IMR-90 (cell line): ENCODE measurements at regions not wholly inside any gene's neighbourhood (a gene's known extent, or its start where the extent isn't known, plus 50 kb on each side); places are given as distances from the start of the nearest gene placed in this dataset.

Experiments used
- ATAC-seq: fragments of 200-7000 bp; cut with Tn5 transposase; 2 replicates; pipeline ENCODE4 v1.9.1; 2020; ENCODE audit warnings: low read depth, mild to moderate bottlenecking, moderate library complexity
- BruUV-seq: library from RNA; stranded (reverse); fragments of 400-500 nt; replicated peaks from 2 replicates; lab custom pipeline; 2021; lab: Mats Ljungman, UMichigan
- CTCF ChIA-PET: fragments of 300-600 bp; formaldehyde crosslinking; extraction: SDS; loops from one replicate; lab custom pipeline; 2021; ENCODE audit warnings: antibody characterized with exemption; lab: Yijun Ruan, JAX
- POLR2A ChIA-PET: fragments of 300-600 bp; sonication (Branson Sonifier 250); formaldehyde crosslinking; loops from one replicate; lab custom pipeline; 2022; ENCODE audit warnings: antibody characterized with exemption; ENCODE audit not compliant: unreplicated experiment; lab: Charles Lee
- DNase-seq: peaks from one replicate; pipeline ENCODE4 v3.0.0; 2013
- H2AFZ ChIP-seq: replicated peaks from 2 replicates; pipeline ENCODE3; 2013; ENCODE audit warnings: low read length, mild to moderate bottlenecking; ENCODE audit not compliant: poor library complexity
- H2AK5ac ChIP-seq: 2 replicates; pipeline ENCODE4 v1.6.1; 2013; ENCODE audit warnings: low read depth, low read length, inconsistent platforms
- H2AK9ac ChIP-seq: replicated peaks from 2 replicates; pipeline ENCODE3; 2013; ENCODE audit warnings: mild to moderate bottlenecking, low read depth, low read length, moderate library complexity; ENCODE audit not compliant: poor library complexity
- H2BK120ac ChIP-seq: 2 replicates; pipeline ENCODE4 v1.6.1; 2013; ENCODE audit warnings: low read depth, low read length, inconsistent platforms
- H2BK15ac ChIP-seq: 3 replicates; pipeline ENCODE4 v1.6.1; 2013; ENCODE audit warnings: low read depth, low read length, inconsistent platforms
- H2BK20ac ChIP-seq: 2 replicates; pipeline ENCODE4 v1.6.1; 2013; ENCODE audit warnings: low read depth, mild to moderate bottlenecking, inconsistent platforms, low read length, moderate library complexity
- H2BK5ac ChIP-seq: 2 replicates; pipeline ENCODE4 v1.6.1; 2013; ENCODE audit warnings: mild to moderate bottlenecking, low read depth, low read length, inconsistent platforms; ENCODE audit not compliant: poor library complexity, severe bottlenecking
- H3K14ac ChIP-seq: replicated peaks from 2 replicates; pipeline ENCODE4 v1.6.1; 2013; ENCODE audit warnings: low read depth, low read length, inconsistent platforms
- H3K18ac ChIP-seq: 2 replicates; pipeline ENCODE4 v1.6.1; 2013; ENCODE audit warnings: low read depth, low read length, control low read depth
- H3K23ac ChIP-seq: 2 replicates; pipeline ENCODE4 v1.6.1; 2013; ENCODE audit warnings: low read depth, low read length, inconsistent platforms
- H3K27ac ChIP-seq: 2 replicates; pipeline ENCODE4 v1.5.1; 2013; ENCODE audit warnings: mild to moderate bottlenecking, control low read depth, low read length; ENCODE audit not compliant: insufficient read depth
- H3K27me3 ChIP-seq: 2 replicates; pipeline ENCODE4 v1.6.1; 2013; ENCODE audit warnings: low read length; ENCODE audit not compliant: control insufficient read depth, insufficient read depth
- H3K36me3 ChIP-seq: 2 replicates; pipeline ENCODE4 v1.6.1; 2013; ENCODE audit warnings: low read length, mixed read lengths; ENCODE audit not compliant: control insufficient read depth, insufficient read depth
- H3K4ac ChIP-seq: 2 replicates; pipeline ENCODE4 v1.6.1; 2013; ENCODE audit warnings: low read depth, low read length, inconsistent platforms
- H3K4me1 ChIP-seq: 2 replicates; pipeline ENCODE4 v1.6.1; 2013; ENCODE audit warnings: low read length, mixed read lengths; ENCODE audit not compliant: control insufficient read depth, insufficient read depth
- H3K4me2 ChIP-seq: 2 replicates; pipeline ENCODE4 v1.6.1; 2013; ENCODE audit warnings: low read depth, mild to moderate bottlenecking, control low read depth, low read length, moderate library complexity
- H3K4me3 ChIP-seq: 2 replicates; pipeline ENCODE4 v1.5.1; 2013; ENCODE audit warnings: low read depth, mild to moderate bottlenecking, control low read depth, low read length, moderate library complexity; ENCODE audit not compliant: insufficient read depth
- H3K56ac ChIP-seq: 2 replicates; pipeline ENCODE4 v1.6.1; 2013; ENCODE audit warnings: low read length, inconsistent platforms; ENCODE audit not compliant: insufficient read depth; ENCODE audit errors: extremely low read depth
- H3K79me1 ChIP-seq, 2 experiments: 2 replicates each; pipeline ENCODE4 v1.6.1; 2013; ENCODE audit warnings: low read length in 2 of 2, inconsistent platforms in 1 of 2, low read depth in 1 of 2
- H3K9ac ChIP-seq: 2 replicates; pipeline ENCODE4 v1.6.1; 2013; ENCODE audit warnings: low read depth, low read length, control low read depth
- H3K9me1 ChIP-seq: 2 replicates; pipeline ENCODE4 v1.6.1; 2013; ENCODE audit warnings: low read length, inconsistent platforms; ENCODE audit not compliant: insufficient read depth
- H3K9me3 ChIP-seq: 2 replicates; pipeline ENCODE4 v1.6.1; 2013; ENCODE audit warnings: low read length; ENCODE audit not compliant: control insufficient read depth, insufficient read depth
- H4K20me1 ChIP-seq: 2 replicates; pipeline ENCODE4 v1.6.1; 2013; ENCODE audit warnings: low read length, inconsistent platforms; ENCODE audit not compliant: insufficient read depth
- H4K5ac ChIP-seq: 2 replicates; pipeline ENCODE4 v1.6.1; 2013; ENCODE audit warnings: mild to moderate bottlenecking, low read depth, low read length, control low read depth
- H4K8ac ChIP-seq, 2 experiments: 2 replicates each; pipeline ENCODE4 v1.6.1; 2013; ENCODE audit warnings: low read depth in 2 of 2, low read length in 2 of 2, control low read depth in 1 of 2, inconsistent platforms in 1 of 2
- H4K91ac ChIP-seq: 2 replicates; pipeline ENCODE4 v1.6.1; 2013; ENCODE audit warnings: low read depth, low read length, inconsistent platforms; ENCODE audit not compliant: insufficient read depth
- CHD1 ChIP-seq: IDR thresholded peaks from 2 replicates; pipeline ENCODE4 v1.6.1; 2012; ENCODE audit warnings: low read depth, low read length, improper control_type of control experiment
- FOS ChIP-seq: fragments of 150-350 bp; IDR thresholded peaks from 2 replicates; pipeline ENCODE4 v1.6.1; 2016; ENCODE audit warnings: low read depth, low read length
- MAFK ChIP-seq: IDR thresholded peaks from 2 replicates; pipeline ENCODE4 v1.6.1; 2012; ENCODE audit warnings: low read depth, low read length, improper control_type of control experiment
- POLR2A ChIP-seq: IDR thresholded peaks from 2 replicates; pipeline ENCODE4 v1.6.1; 2012; ENCODE audit warnings: mild to moderate bottlenecking, low read depth, low read length
- RCOR1 ChIP-seq: IDR thresholded peaks from 2 replicates; pipeline ENCODE4 v1.6.1; 2012; ENCODE audit warnings: mild to moderate bottlenecking, low read length, improper control_type of control experiment; ENCODE audit not compliant: insufficient replicate concordance
- RFX5 ChIP-seq: IDR thresholded peaks from 2 replicates; pipeline ENCODE4 v1.8.0; 2012; ENCODE audit warnings: low read depth, mild to moderate bottlenecking, low read length, moderate library complexity
- WGBS, 2 experiments: methylation state at CpG; one replicate each; pipeline versions ENCODE4 v1.1.5 to v1.1.7; 2013; ENCODE audit warnings: missing lambda C conversion rate in 2 of 2; ENCODE audit not compliant: insufficient read length in 1 of 2; ENCODE audit errors: extremely low coverage in 2 of 2; 5-methylcytosine and 5-hydroxymethylcytosine counted together
- dilution Hi-C: fragments of 300-500 bp; cut with HindIII; formaldehyde crosslinking; loops from one replicate; pipeline ENCODE4 v1.14.3; 2018; ENCODE audit warnings: low sequenced_read_pairs; ENCODE audit not compliant: unreplicated experiment
- in situ Hi-C: fragments of 300-500 bp; cut with MboI; formaldehyde crosslinking; loops from 3 replicates; pipeline ENCODE4 v1.14.3; 2019; ENCODE audit warnings: low sequenced_read_pairs, inconsistent platforms, mixed read lengths
- intact Hi-C: fragments of 100-400 bp; cut with micrococcal nuclease; formaldehyde crosslinking; loops from 2 replicates; pipeline ENCODE4 v1.10.0; 2022
- TF ChIP-seq, protein P1 (sequence below): conservative IDR thresholded peaks from 2 replicates; pipeline ENCODE4 v1.5.1; 2012; ENCODE audit warnings: mild to moderate bottlenecking, low read depth, low read length, improper control_type of control experiment

DNA sequence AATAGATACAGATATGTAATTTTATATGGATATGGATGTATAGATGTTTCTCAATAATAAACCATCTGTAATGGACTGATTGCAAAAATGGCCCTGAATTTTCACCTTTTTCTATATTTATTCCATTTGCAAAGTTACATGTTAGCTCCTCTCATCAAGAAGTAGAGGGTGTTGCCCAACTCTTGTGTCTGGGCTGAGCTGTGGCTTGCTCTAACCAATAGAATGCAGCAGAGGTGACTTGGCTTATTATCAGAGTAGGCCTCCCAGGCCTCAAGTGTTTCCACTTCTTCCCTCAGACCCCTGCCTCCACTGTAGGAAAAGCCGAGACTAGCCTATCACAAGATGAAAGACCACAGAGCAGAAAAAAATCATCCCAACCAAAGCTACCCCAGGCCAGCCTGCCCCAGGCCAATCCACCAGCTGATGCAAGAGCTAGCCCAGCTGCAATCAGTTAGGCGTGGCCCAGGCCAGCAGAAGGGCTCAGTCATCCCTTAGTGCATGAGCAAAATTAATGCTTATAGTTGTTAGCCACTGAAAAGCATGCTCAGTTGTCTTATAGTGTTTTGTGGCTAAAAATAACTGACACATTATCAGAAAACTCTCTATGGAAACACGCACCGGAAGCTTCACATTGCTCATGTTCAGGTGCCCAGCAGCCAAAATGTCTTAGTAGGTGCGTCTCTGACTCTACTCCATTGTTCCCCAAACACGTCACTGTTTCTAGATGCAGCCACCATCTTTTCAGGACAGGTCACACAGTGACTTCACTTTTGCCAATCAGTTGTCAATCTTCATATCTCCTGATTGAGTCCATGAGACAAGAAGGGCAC is 464.0 kb downstream of the FBXO15 start:
- Histone ChIP-seq H3K14ac (0 out of 2 replicates have a peak overlapping the region, but pooled peaks have one; percentile 13), H3K9ac (no peak overlapping the region), H4K8ac (peak overlapping the region; percentile 66 to 73; a peak in 3 of 4 replicates), H3K4me3 (no peak overlapping the region), H2AFZ (no peak overlapping the region), H3K9me1 (peaks cover 24% of the 10 kb centered on the region), H3K36me3 (peaks cover 8% of the 10 kb centered on the region; the same call in 1 of the 2 replicates), H2AK5ac (peak overlapping the region; percentile 73), H3K18ac (peak overlapping the region; percentile 71; the same call in 1 of the 2 replicates), H3K56ac (no peak overlapping the region), H3K23ac (peak overlapping the region; percentile 59; the same call in 1 of the 2 replicates), H3K79me1 (peaks cover 35 to 65% of the 10 kb centered on the region in 2 experiments), H3K4me2 (no peak overlapping the region), H2BK5ac (peak overlapping the region; percentile 94), H2BK15ac (peak overlapping the region; percentile 85; the same call in 1 of the 3 replicates), H3K27ac (peak overlapping the region; percentile 38; the same call in 1 of the 2 replicates), H2AK9ac (peak overlapping the region; percentile 43), H3K9me3 (no peaks in the 10 kb centered on the region), H3K4ac (peak overlapping the region; percentile 79), H4K91ac (peak overlapping the region; percentile 83), H4K5ac (peak overlapping the region; percentile 41), H3K27me3 (no peaks in the 10 kb centered on the region), H4K20me1 (no peaks in the 10 kb centered on the region), H3K4me1 (peaks cover 17% of the 10 kb centered on the region), H2BK20ac (peak overlapping the region; percentile 93), H2BK120ac (peak overlapping the region; percentile 73)
- intact Hi-C loops (loop anchor here (10.0 kb wide), 3 partner anchors 461 to 919 kb away; partner anchors contain the start of genes FBXO15 and TIMM21), dilution Hi-C loops (no loop called here), in situ Hi-C loops (no loop called here)
- ATAC-seq (no peak), DNase-seq (peak; percentile 30)
- 100% methylated on average over 1 of the region's 6 CpGs; no CpG with 5 or more reads in 1 of the 2 experiments for WGBS, 2 experiments
- POLR2A ChIA-PET = no interaction called here
- CTCF ChIA-PET = no interaction called here
- no TSS peak for BruUV-seq
- TF ChIP-seq RFX5 (no peak), RCOR1 (no peak), MAFK (no peak), FOS (no peak), POLR2A (no peak), CHD1 (no peak)
- TF ChIP-seq, protein P1, sequence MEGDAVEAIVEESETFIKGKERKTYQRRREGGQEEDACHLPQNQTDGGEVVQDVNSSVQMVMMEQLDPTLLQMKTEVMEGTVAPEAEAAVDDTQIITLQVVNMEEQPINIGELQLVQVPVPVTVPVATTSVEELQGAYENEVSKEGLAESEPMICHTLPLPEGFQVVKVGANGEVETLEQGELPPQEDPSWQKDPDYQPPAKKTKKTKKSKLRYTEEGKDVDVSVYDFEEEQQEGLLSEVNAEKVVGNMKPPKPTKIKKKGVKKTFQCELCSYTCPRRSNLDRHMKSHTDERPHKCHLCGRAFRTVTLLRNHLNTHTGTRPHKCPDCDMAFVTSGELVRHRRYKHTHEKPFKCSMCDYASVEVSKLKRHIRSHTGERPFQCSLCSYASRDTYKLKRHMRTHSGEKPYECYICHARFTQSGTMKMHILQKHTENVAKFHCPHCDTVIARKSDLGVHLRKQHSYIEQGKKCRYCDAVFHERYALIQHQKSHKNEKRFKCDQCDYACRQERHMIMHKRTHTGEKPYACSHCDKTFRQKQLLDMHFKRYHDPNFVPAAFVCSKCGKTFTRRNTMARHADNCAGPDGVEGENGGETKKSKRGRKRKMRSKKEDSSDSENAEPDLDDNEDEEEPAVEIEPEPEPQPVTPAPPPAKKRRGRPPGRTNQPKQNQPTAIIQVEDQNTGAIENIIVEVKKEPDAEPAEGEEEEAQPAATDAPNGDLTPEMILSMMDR = no peak
